OCI-LY7 (cell line): ENCODE measurements at regions not wholly inside any gene's neighbourhood (a gene's known extent, or its start where the extent isn't known, plus 50 kb on each side); places are given as distances from the start of the nearest gene placed in this dataset.

Experiments
- CTCF ChIP-seq: fragments of 200-600 bp; sonication (generic); conservative IDR thresholded peaks from 2 replicates; pipeline ENCODE4 v1.5.1; 2014; ENCODE audit warnings: mild to moderate bottlenecking, antibody characterized with exemption, low read length, moderate library complexity, mixed read lengths
- EZH2phosphoT487 ChIP-seq: fragments of 200-600 bp; sonication (generic); IDR thresholded peaks from 2 replicates; pipeline ENCODE4 v1.6.1; 2018; ENCODE audit warnings: low read depth, borderline replicate concordance, mild to moderate bottlenecking, mixed run types, antibody characterized with exemption, low read length, moderate library complexity, mixed read lengths

- TF ChIP-seq CTCF (no peak), EZH2phosphoT487 (no peak)
These were observed 285.5 kb upstream of the SFSWAP start for GRCh38 chr12:131425112-131426075.
